ENCODE measurements at regions not wholly inside any gene's neighbourhood (a gene's known extent, or its start where the extent isn't known, plus 50 kb on each side); places are given as distances from the start of the nearest gene placed in this dataset.

- no peaks in the 10 kb centered on the region for H3K27me3 ChIP-seq (ENCODE audit: control insufficient read depth, low read length)
- TF ChIP-seq CTCF (IDR thresholded peaks at IDR 0.05; ENCODE audit: low read depth, low read length, poor library complexity, severe bottlenecking) (no peak), EZH2phosphoT487 (IDR thresholded peaks at IDR 0.05; ENCODE audit: borderline replicate concordance, low read length) (no peak)
- H3K4me3 ChIP-seq (ENCODE audit: low read length) = no peak overlapping the region
- no peak overlapping the region for H3K4me2 ChIP-seq (ENCODE audit: low read length)
- no peaks in the 10 kb centered on the region for H3K4me1 ChIP-seq (ENCODE audit: control insufficient read depth, low read length)
- no peaks in the 10 kb centered on the region for H4K20me1 ChIP-seq (ENCODE audit: control insufficient read depth, insufficient read depth, low read depth, low read length)
- no peak overlapping the region for H3K27ac ChIP-seq (ENCODE audit: low read depth, low read length)
- H3F3A ChIP-seq (ENCODE audit: control insufficient read depth, insufficient read depth) = no peaks in the 10 kb centered on the region
- no peaks in the 10 kb centered on the region for H3K9me2 ChIP-seq (replicated peaks; ENCODE audit: control insufficient read depth, low read length)
- H3K79me2 ChIP-seq (ENCODE audit: control insufficient read depth, low read length) = no peaks in the 10 kb centered on the region
- H3K36me3 ChIP-seq (ENCODE audit: control insufficient read depth, low read length) = no peaks in the 10 kb centered on the region
- H3K9me3 ChIP-seq (ENCODE audit: control insufficient read depth, insufficient read depth, low read length) = no peaks in the 10 kb centered on the region
These were observed 986.0 kb downstream of the TTLL7 start for GRCh38 chr1:83012950-83013349.

- H3K27me3 ChIP-seq (ENCODE audit: control insufficient read depth, low read length) = no peaks in the 10 kb centered on the region
- H3K4me2 ChIP-seq (ENCODE audit: low read length) = no peak overlapping the region
- no peaks in the 10 kb centered on the region for H3K36me3 ChIP-seq (ENCODE audit: control insufficient read depth, low read length)
- TF ChIP-seq CTCF (IDR thresholded peaks at IDR 0.05; ENCODE audit: low read depth, low read length, poor library complexity, severe bottlenecking) (no peak), EZH2phosphoT487 (IDR thresholded peaks at IDR 0.05; ENCODE audit: borderline replicate concordance, low read length) (no peak)
- H3K4me3 ChIP-seq (ENCODE audit: low read length) = no peak overlapping the region
- no peaks in the 10 kb centered on the region for H4K20me1 ChIP-seq (ENCODE audit: control insufficient read depth, insufficient read depth, low read depth, low read length)
- no peaks in the 10 kb centered on the region for H3K9me3 ChIP-seq (ENCODE audit: control insufficient read depth, insufficient read depth, low read length)
- H3K27ac ChIP-seq (ENCODE audit: low read depth, low read length) = no peak overlapping the region
- no peaks in the 10 kb centered on the region for H3K79me2 ChIP-seq (ENCODE audit: control insufficient read depth, low read length)
- no peaks in the 10 kb centered on the region for H3K9me2 ChIP-seq (replicated peaks; ENCODE audit: control insufficient read depth, low read length)
- no peaks in the 10 kb centered on the region for H3K4me1 ChIP-seq (ENCODE audit: control insufficient read depth, low read length)
- H3F3A ChIP-seq (ENCODE audit: control insufficient read depth, insufficient read depth) = no peaks in the 10 kb centered on the region
These were observed 987.7 kb downstream of the TTLL7 start for GRCh38 chr1:83011265-83011664.

- no peaks in the 10 kb centered on the region for H3K9me2 ChIP-seq (replicated peaks; ENCODE audit: control insufficient read depth, low read length)
- no peaks in the 10 kb centered on the region for H3F3A ChIP-seq (ENCODE audit: control insufficient read depth, insufficient read depth)
- no peak overlapping the region for H3K4me2 ChIP-seq (ENCODE audit: low read length)
- H3K9me3 ChIP-seq (ENCODE audit: control insufficient read depth, insufficient read depth, low read length) = no peaks in the 10 kb centered on the region
- H3K27ac ChIP-seq (ENCODE audit: low read depth, low read length) = no peak overlapping the region
- H4K20me1 ChIP-seq (ENCODE audit: control insufficient read depth, insufficient read depth, low read depth, low read length) = no peaks in the 10 kb centered on the region
- no peaks in the 10 kb centered on the region for H3K36me3 ChIP-seq (ENCODE audit: control insufficient read depth, low read length)
- no peaks in the 10 kb centered on the region for H3K79me2 ChIP-seq (ENCODE audit: control insufficient read depth, low read length)
- no peak overlapping the region for H3K4me3 ChIP-seq (ENCODE audit: low read length)
- no peaks in the 10 kb centered on the region for H3K27me3 ChIP-seq (ENCODE audit: control insufficient read depth, low read length)
- no peak for TF ChIP-seq EZH2phosphoT487 (IDR thresholded peaks at IDR 0.05; ENCODE audit: borderline replicate concordance, low read length)
- no peak for TF ChIP-seq CTCF (IDR thresholded peaks at IDR 0.05; ENCODE audit: low read depth, low read length, poor library complexity, severe bottlenecking)
- no peaks in the 10 kb centered on the region for H3K4me1 ChIP-seq (ENCODE audit: control insufficient read depth, low read length)
These were observed 992.7 kb downstream of the TTLL7 start for GRCh38 chr1:83006271-83006670.

GRCh38 chr1:83000286-83000685 is 998.6 kb downstream of the TTLL7 start:
- no peak overlapping the region for H3K4me2 ChIP-seq (ENCODE audit: low read length)
- H4K20me1 ChIP-seq (ENCODE audit: control insufficient read depth, insufficient read depth, low read depth, low read length) = no peaks in the 10 kb centered on the region
- TF ChIP-seq EZH2phosphoT487 (IDR thresholded peaks at IDR 0.05; ENCODE audit: borderline replicate concordance, low read length) (no peak), CTCF (IDR thresholded peaks at IDR 0.05; ENCODE audit: low read depth, low read length, poor library complexity, severe bottlenecking) (no peak)

More at GRCh38 chr1:83000286-83000685, 998.6 kb downstream of the TTLL7 start:
- no peaks in the 10 kb centered on the region for H3F3A ChIP-seq (ENCODE audit: control insufficient read depth, insufficient read depth)
- H3K9me3 ChIP-seq (ENCODE audit: control insufficient read depth, insufficient read depth, low read length) = no peaks in the 10 kb centered on the region
- H3K4me3 ChIP-seq (ENCODE audit: low read length) = no peak overlapping the region
- no peaks in the 10 kb centered on the region for H3K4me1 ChIP-seq (ENCODE audit: control insufficient read depth, low read length)
- no peaks in the 10 kb centered on the region for H3K9me2 ChIP-seq (replicated peaks; ENCODE audit: control insufficient read depth, low read length)
- no peaks in the 10 kb centered on the region for H3K27me3 ChIP-seq (ENCODE audit: control insufficient read depth, low read length)
- no peak overlapping the region for H3K27ac ChIP-seq (ENCODE audit: low read depth, low read length)
- no peaks in the 10 kb centered on the region for H3K36me3 ChIP-seq (ENCODE audit: control insufficient read depth, low read length)
- H3K79me2 ChIP-seq (ENCODE audit: control insufficient read depth, low read length) = no peaks in the 10 kb centered on the region
